Activated T-cell treated with anti-CD3 and anti-CD28 coated beads, Interleukin-2, amount 50 U/mL, for 72 hours (primary cell): ENCODE measurements at regions not wholly inside any gene's neighbourhood (a gene's known extent, or its start where the extent isn't known, plus 50 kb on each side); places are given as distances from the start of the nearest gene placed in this dataset.

Experiments used
- ATAC-seq, 2 donors: fragments of 150-1000 bp; cut with Tn5 transposase; replicated peaks in 1 of 2; 2 replicates each; pipeline ENCODE4 v1.10.0; 2021; ENCODE audit warnings: moderate library complexity in 2 of 2, mild to moderate bottlenecking in 1 of 2
- DNase-seq, 2 donors: peaks; one replicate each; pipeline ENCODE4 v3.0.0; 2021 to 2022; ENCODE audit warnings: mixed read lengths in 1 of 2
- H3K27ac Mint-ChIP-seq: one replicate; pipeline ENCODE4 v1.8.0; 2022; ENCODE audit warnings: mild to moderate bottlenecking, moderate library complexity, mixed read lengths
- H3K27me3 Mint-ChIP-seq: one replicate; pipeline ENCODE4 v1.8.0; 2022; ENCODE audit warnings: low read depth, mixed read lengths
- H3K36me3 Mint-ChIP-seq, 2 donors: one replicate each; pipeline ENCODE4 v1.8.0; 2022; ENCODE audit warnings: mixed read lengths in 2 of 2, mild to moderate bottlenecking in 1 of 2; ENCODE audit not compliant: insufficient read depth in 2 of 2
- H3K4me1 Mint-ChIP-seq: one replicate; pipeline ENCODE4 v1.8.0; 2022; ENCODE audit warnings: low read depth, mixed read lengths
- H3K4me3 Mint-ChIP-seq, 2 donors: one replicate each; pipeline ENCODE4 v1.8.0; 2022; ENCODE audit warnings: mild to moderate bottlenecking in 2 of 2, mixed read lengths in 2 of 2, moderate library complexity in 2 of 2
- H3K9me3 Mint-ChIP-seq, 2 donors: one replicate each; pipeline ENCODE4 v1.8.0; 2022; ENCODE audit warnings: mixed read lengths in 2 of 2

DNA sequence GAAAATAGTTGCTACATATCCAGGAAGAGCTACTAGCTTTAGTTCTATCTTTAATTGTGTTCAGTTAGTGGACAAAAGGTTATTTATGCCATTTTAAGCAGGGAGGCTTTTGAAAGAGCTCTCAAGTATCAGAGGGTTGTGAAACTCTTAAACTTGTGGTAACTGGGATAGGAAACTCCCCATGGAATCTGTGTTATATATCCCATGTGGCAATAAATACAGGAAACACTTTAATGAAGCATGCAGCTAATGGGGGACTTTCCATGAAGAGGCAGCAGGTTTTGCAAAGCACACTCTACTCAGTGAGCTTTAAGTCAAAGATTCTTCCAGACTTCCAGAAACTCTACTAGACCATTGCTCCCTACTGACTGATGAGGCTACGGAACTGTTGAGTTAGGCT is 805.0 kb upstream of the C9orf72 start:
- H3K9me3 Mint-ChIP-seq, result peaks cover 3 to 6% of the 10 kb centered on the region in 2 donors
- no peak for DNase-seq
- no peak overlapping the region for H3K4me3 Mint-ChIP-seq
- H3K4me1 Mint-ChIP-seq, result no peaks in the 10 kb centered on the region
- no peaks in the 10 kb centered on the region for H3K27me3 Mint-ChIP-seq
- no peak for ATAC-seq
- H3K27ac Mint-ChIP-seq, result no peak overlapping the region
- H3K36me3 Mint-ChIP-seq, result no peaks in the 10 kb centered on the region

DNA sequence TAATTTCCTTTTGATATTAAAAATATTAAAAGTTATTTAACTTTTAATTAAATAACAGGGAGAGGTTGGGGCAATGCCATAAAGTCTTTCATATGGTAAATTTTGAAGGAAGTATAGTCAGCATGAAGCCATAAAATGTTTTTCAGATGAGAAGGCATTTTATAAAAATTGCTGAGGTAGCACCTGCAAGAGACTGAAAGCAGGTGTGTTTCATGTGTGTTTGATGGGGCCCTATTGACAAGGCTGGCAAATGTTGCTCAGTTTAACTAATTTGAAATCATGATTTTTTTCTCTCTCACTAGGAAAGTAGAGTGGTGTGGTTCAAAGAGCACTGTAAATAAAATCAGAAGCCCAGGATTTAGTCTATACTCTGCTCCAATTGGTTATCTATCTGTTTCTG is 805.8 kb upstream of the C9orf72 start:
- Mint-ChIP-seq H3K4me3 (no peak overlapping the region), H3K4me1 (no peaks in the 10 kb centered on the region), H3K9me3 (peaks cover 3 to 6% of the 10 kb centered on the region in 2 donors), H3K27ac (no peak overlapping the region), H3K27me3 (no peaks in the 10 kb centered on the region), H3K36me3 (no peaks in the 10 kb centered on the region)
- no peak for ATAC-seq
- no peak for DNase-seq

DNA sequence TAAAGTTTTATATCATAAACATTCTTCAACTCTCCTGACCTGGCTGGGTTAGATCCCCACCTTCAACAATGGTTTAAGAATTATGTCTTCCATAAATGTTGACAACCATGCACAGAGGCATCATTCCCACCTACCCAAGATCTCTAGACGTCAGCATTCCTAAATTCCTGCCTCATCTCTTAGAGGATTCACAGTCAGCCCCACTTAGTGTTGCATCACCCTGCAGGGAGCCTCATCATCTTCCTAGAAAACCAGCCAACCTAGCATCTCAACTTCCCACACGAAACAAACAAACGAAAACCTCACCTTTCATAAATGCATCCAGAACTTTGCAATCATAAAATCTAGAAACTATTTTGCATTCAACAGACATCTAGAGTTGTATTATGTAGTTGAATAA is 816.1 kb upstream of the C9orf72 start:
- no peaks in the 10 kb centered on the region for H3K27me3 Mint-ChIP-seq
- no peaks in the 10 kb centered on the region for H3K4me1 Mint-ChIP-seq
- H3K27ac Mint-ChIP-seq, result no peak overlapping the region
- H3K36me3 Mint-ChIP-seq, result no peaks in the 10 kb centered on the region
- DNase-seq (no peak), ATAC-seq (no peak)
- peaks cover 1 to 6% of the 10 kb centered on the region in 2 donors for H3K9me3 Mint-ChIP-seq
- H3K4me3 Mint-ChIP-seq, result no peak overlapping the region

DNA sequence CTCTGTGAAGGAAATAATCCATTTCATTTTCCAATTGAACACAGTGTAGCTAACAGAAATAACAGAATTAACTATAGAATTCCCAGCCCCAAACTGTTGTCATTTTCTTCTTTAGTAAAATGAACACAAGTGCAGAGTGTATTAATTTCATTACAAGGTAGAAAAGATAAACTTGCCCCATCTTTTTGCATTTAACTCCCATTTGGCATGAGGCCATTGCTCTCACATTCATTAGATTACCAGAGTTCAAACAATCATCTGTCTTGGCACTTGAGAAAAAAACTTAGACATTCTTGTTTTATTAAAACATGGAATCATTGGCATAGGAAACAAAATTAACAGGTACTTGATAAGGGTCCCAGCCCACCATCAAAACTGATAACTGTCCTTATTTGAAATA is 821.5 kb upstream of the C9orf72 start:
- H3K27me3 Mint-ChIP-seq, result no peaks in the 10 kb centered on the region
- H3K4me1 Mint-ChIP-seq, result no peaks in the 10 kb centered on the region
- H3K9me3 Mint-ChIP-seq, result peaks cover 0 to 1% of the 10 kb centered on the region in 2 donors
- H3K27ac Mint-ChIP-seq, result no peak overlapping the region
- no peak for DNase-seq
- H3K4me3 Mint-ChIP-seq, result no peak overlapping the region
- ATAC-seq, result no peak
- H3K36me3 Mint-ChIP-seq, result no peaks in the 10 kb centered on the region

DNA sequence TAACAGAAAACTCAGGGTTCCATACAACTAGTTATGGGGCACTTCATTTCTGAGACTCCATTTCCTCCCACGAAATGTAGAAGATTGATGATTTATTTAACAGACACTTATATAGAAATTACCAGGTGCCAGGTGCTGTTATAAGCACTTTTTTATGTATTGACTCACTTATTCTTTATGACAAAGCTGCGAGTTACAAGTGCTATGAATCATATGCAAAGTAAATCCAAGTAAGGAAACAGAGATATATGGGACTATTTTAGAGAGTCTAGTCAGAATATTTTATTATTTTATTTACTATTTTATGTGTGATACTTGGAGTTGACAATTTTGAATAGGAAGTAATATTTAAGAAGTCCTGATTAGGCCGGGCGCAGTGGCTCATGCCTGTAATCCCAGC is 822.8 kb upstream of the C9orf72 start:
- DNase-seq, result no peak
- no peaks in the 10 kb centered on the region for H3K4me1 Mint-ChIP-seq
- H3K27ac Mint-ChIP-seq, result no peak overlapping the region
- H3K4me3 Mint-ChIP-seq, result no peak overlapping the region
- peaks cover 0 to 1% of the 10 kb centered on the region in 2 donors for H3K9me3 Mint-ChIP-seq
- no peaks in the 10 kb centered on the region for H3K36me3 Mint-ChIP-seq
- no peaks in the 10 kb centered on the region for H3K27me3 Mint-ChIP-seq
- no peak for ATAC-seq

DNA sequence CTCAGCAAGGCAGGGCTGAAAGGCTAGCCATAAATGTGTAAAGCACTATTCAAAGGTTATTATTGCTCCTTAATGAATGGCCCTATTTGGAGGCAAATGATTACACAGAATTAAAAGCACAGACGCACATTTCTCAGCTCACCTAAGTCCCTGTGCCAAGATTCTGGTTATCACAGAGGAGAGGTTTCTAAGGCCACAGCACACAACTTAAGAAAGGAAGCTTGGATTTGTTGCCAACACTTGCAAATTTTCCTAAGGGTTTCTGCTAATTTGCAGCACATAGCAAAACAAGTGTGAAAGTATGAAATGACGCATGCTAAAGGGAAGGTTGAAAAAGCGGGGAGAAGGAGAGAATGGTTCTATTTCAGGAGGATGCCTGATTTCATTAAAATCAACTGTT is 834.1 kb upstream of the C9orf72 start:
- DNase-seq (no peak), ATAC-seq (no peak)
- no peak overlapping the region for H3K4me3 Mint-ChIP-seq
- H3K27ac Mint-ChIP-seq, result no peak overlapping the region
- no peaks in the 10 kb centered on the region for H3K4me1 Mint-ChIP-seq
- no peaks in the 10 kb centered on the region for H3K27me3 Mint-ChIP-seq
- no peaks in the 10 kb centered on the region for H3K36me3 Mint-ChIP-seq
- H3K9me3 Mint-ChIP-seq, result peaks cover 4% of the 10 kb centered on the region in 2 donors

DNA sequence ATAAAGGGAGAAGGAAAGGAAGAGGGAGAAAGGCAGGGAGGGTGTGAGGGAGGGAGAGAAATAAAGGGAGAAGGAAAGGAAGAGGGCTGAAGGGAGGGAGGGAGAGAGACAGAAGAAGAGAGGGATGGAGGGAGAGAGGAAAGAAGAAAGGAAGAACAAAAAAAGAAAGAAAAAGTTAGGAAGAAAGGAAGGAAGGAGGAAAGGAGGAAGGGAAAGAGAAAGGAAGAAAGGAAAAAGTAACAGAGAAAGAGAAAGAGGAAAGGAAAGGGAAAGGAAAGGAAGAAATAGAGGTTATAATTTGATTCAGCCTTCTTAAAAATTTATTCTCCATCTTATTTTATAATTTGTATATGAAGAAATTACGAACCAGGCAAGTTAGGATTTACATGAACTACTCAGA is 836.6 kb upstream of the C9orf72 start:
- H3K27ac Mint-ChIP-seq, result no peak overlapping the region
- H3K36me3 Mint-ChIP-seq, result no peaks in the 10 kb centered on the region
- no peaks in the 10 kb centered on the region for H3K27me3 Mint-ChIP-seq
- H3K4me3 Mint-ChIP-seq, result no peak overlapping the region
- ATAC-seq, result no peak
- H3K9me3 Mint-ChIP-seq, result no peaks in the 10 kb centered on the region
- H3K4me1 Mint-ChIP-seq, result no peaks in the 10 kb centered on the region
- no peak for DNase-seq

DNA sequence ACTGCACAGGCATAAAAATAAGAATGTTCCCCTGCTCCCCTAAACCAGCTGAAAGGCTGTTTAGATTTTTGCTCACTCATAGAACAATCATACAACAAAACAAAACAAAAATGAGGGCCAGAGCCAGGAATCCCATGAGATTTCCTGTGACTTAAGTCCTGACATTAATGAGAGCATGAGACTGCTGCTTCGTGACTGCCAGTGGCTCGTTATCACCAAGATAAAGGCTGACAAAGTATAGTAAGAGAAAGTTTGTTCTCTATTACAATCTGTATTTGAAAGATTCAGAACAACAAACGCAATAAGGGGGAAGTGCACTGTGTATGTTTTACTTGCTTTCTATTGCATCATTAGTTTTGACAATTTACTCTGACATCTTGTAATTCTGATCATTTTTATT is 837.1 kb upstream of the C9orf72 start:
- DNase-seq (no peak), ATAC-seq (no peak)
- no peak overlapping the region for H3K27ac Mint-ChIP-seq
- H3K27me3 Mint-ChIP-seq, result no peaks in the 10 kb centered on the region
- no peak overlapping the region for H3K4me3 Mint-ChIP-seq
- H3K36me3 Mint-ChIP-seq, result no peaks in the 10 kb centered on the region
- no peaks in the 10 kb centered on the region for H3K9me3 Mint-ChIP-seq
- no peaks in the 10 kb centered on the region for H3K4me1 Mint-ChIP-seq

DNA sequence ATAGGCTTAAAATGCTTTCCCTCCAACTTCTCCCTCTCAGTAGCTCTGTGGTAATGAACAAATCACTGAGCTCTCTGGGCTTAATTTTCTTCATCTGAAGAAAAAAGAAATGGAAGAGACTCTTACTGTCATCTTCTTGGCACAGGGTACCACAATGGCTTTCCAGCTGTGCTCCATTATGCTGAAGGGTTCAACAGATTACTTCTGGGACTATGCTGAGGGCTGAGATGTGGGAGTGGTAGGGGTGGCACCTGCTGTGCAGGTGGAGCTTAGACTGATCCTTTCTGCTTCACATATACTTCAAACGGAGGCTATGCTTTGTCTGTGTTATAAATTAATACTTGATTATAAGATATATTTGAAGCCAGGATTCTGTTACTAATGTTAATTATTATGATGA is 840.2 kb upstream of the C9orf72 start:
- H3K27ac Mint-ChIP-seq, result no peak overlapping the region
- H3K9me3 Mint-ChIP-seq, result no peaks in the 10 kb centered on the region
- DNase-seq, result no peak
- no peaks in the 10 kb centered on the region for H3K4me1 Mint-ChIP-seq
- ATAC-seq, result no peak
- H3K36me3 Mint-ChIP-seq, result no peaks in the 10 kb centered on the region
- H3K27me3 Mint-ChIP-seq, result no peaks in the 10 kb centered on the region
- H3K4me3 Mint-ChIP-seq, result no peak overlapping the region

DNA sequence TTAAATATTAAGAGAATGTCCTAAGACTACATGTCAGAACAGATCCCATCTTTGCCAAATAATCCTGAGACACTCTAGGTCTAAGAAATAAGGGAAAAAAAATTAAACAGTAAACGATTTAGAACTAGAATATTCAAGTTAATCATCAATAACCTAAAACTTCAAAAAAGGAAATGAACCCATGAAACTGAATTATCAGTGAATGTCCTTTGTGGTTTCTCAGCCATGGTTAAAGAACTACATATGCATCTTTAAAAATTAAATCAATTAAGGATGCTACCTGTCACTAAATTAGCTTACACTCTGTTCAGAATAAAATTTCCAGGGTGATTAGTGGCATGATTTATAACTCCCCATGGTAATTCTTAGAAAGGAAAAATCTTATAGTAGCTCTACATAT is 850.0 kb upstream of the C9orf72 start:
- Mint-ChIP-seq H3K27me3 (no peaks in the 10 kb centered on the region), H3K4me3 (no peak overlapping the region), H3K36me3 (no peaks in the 10 kb centered on the region), H3K9me3 (no peaks in the 10 kb centered on the region), H3K27ac (no peak overlapping the region), H3K4me1 (no peaks in the 10 kb centered on the region)
- DNase-seq (no peak), ATAC-seq (no peak)

DNA sequence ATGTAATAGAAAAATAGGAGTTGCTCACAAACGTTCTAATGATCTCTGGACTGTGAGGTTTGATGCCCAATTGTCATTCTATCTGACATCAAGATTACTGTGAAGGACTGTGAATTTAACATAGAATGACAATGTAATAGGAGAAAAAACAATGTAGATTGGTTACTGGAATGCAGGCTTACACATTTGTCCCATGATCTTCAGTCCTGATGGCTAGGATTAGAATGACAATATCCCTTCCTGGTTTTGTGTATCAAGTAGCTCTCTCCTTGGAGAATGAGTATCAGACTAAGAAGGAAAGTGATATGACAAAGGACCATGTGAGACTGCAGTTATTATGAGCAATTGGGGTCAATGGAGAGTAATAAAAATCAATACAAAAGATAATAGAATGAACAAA is 862.2 kb upstream of the C9orf72 start:
- no peak overlapping the region for H3K27ac Mint-ChIP-seq
- no peak overlapping the region for H3K4me3 Mint-ChIP-seq
- H3K9me3 Mint-ChIP-seq, result peaks cover 5 to 8% of the 10 kb centered on the region in 2 donors
- H3K4me1 Mint-ChIP-seq, result no peaks in the 10 kb centered on the region
- peaks cover 0 to 2% of the 10 kb centered on the region in 2 donors for H3K36me3 Mint-ChIP-seq
- H3K27me3 Mint-ChIP-seq, result no peaks in the 10 kb centered on the region
- DNase-seq (no peak), ATAC-seq (no peak)

DNA sequence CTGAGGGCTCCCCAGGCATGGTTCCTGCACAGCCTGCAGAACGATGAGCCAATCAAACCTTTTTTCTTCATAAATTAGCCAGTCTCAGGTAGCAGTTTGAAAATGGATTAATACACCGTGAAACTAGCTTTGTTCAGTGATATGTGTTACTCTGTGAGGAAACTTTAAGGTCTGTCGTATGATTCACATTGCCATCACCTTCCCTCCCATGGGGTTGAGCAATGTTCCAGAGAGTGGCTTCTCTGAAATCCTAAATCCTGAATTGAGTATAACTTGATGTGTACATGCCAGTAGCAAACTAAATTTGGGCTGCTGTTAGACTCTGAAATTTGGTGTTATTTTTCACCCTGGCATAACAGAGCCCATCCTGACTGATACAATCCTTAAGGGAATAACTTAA is 866.4 kb upstream of the C9orf72 start:
- DNase-seq (no peak), ATAC-seq (no peak)
- Mint-ChIP-seq H3K9me3 (peaks cover 8% of the 10 kb centered on the region in 2 donors), H3K27ac (no peak overlapping the region), H3K4me3 (no peak overlapping the region), H3K36me3 (peaks cover 2% of the 10 kb centered on the region in 2 donors), H3K4me1 (no peaks in the 10 kb centered on the region), H3K27me3 (no peaks in the 10 kb centered on the region)

DNA sequence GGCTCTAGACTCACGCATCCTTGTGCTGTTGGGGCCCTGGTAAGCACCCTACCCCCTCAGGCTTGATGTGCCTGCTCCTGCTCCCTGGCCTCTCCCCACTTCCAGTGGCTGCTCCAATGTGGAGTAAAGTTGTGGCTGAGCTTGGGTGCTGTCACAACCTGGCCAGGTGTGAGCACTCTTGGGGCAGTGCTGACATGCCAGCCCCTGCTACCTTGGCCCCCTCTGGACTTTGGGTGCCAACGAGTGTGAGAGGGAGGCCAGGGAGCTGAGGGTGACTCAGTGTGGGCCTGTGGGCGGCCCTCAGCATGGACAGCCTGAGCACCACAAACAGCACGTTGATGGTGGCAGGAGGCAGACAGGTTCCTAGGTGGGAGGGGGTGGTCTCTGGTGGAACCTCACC is 870.2 kb upstream of the C9orf72 start:
- no peaks in the 10 kb centered on the region for H3K4me1 Mint-ChIP-seq
- H3K27me3 Mint-ChIP-seq, result no peaks in the 10 kb centered on the region
- no peak overlapping the region for H3K27ac Mint-ChIP-seq
- no peak overlapping the region for H3K4me3 Mint-ChIP-seq
- H3K9me3 Mint-ChIP-seq, result peaks cover 12 to 13% of the 10 kb centered on the region in 2 donors
- DNase-seq (no peak), ATAC-seq (no peak)
- peaks cover 0 to 2% of the 10 kb centered on the region in 2 donors for H3K36me3 Mint-ChIP-seq

DNA sequence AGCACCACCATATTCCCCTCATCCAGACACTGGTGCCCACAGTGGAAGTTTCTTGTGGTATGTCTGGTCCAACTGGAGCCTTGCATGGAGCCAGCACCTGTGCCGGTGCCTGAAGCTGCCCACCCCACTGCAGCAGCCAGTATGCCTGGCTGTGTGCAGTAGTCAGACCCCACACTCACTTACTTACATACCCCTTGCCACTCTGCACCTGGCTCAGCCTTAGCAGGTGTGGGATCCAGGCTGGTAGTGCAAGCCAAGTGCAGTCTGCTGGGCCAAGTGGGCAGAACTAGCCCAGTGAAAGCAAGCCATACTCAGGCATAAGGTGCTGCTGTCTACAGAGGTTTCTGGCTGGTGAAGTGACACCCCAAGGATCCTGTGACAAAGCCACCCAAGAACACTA is 871.4 kb upstream of the C9orf72 start:
- Mint-ChIP-seq H3K36me3 (peaks cover 0 to 2% of the 10 kb centered on the region in 2 donors), H3K27me3 (no peaks in the 10 kb centered on the region), H3K4me1 (no peaks in the 10 kb centered on the region), H3K4me3 (no peak overlapping the region), H3K27ac (no peak overlapping the region), H3K9me3 (peaks cover 11 to 15% of the 10 kb centered on the region in 2 donors)
- ATAC-seq, result no peak
- DNase-seq, result no peak
